ENCODE measurements at regions not wholly inside any gene's neighbourhood (a gene's known extent, or its start where the extent isn't known, plus 50 kb on each side); places are given as distances from the start of the nearest gene placed in this dataset.

DNA sequence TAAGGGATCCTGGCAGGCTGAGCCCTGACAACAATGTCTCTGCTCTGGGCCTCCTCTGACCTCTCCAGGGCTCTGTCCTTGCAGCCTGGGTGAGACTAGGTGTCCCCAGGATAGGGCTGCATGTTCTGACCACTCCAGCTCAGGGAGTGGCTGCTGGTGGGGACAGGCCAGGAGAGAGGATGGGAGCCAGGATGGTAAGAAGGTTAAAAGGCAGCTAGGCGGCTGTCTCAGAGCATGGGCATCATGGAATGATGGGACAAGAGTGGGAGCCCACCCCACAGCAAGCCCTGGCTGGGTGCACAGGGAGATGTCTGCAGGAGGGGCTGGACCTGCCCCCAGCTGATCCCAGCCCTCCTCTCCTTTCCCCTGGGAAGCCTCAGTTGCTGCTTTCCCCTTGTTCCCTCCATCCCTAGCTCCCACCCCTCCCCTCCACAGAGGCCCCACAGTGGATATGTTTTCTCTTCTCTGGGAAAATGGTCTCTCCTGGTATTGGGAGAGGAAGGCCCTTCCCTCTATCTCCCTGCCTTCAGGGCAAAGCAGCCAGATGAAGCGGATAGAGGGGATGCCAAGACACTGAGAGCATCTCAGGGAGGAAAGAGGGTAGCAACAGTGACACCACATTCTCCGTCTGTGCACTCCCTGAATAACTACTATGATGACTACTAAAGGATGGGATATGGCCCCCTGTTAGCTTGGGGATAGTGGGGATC lies 334.3 kb downstream of the DYSF start:
- Mint-ChIP-seq H3K27me3 (ENCODE audit: unreplicated experiment) (no peaks in the 10 kb centered on the region), H3K9me3 (ENCODE audit: unreplicated experiment) (no peaks in the 10 kb centered on the region), H3K4me3 (ENCODE audit: unreplicated experiment) (no peak overlapping the region), H3K27ac (ENCODE audit: unreplicated experiment) (no peak overlapping the region), H3K36me3 (ENCODE audit: unreplicated experiment) (no peaks in the 10 kb centered on the region), H3K4me1 (ENCODE audit: unreplicated experiment) (peaks cover 41% of the 10 kb centered on the region)
- DNase-seq (ENCODE audit: extremely low spot score, unreplicated experiment): peak; percentile 73
- TF ChIP-seq, protein P1, sequence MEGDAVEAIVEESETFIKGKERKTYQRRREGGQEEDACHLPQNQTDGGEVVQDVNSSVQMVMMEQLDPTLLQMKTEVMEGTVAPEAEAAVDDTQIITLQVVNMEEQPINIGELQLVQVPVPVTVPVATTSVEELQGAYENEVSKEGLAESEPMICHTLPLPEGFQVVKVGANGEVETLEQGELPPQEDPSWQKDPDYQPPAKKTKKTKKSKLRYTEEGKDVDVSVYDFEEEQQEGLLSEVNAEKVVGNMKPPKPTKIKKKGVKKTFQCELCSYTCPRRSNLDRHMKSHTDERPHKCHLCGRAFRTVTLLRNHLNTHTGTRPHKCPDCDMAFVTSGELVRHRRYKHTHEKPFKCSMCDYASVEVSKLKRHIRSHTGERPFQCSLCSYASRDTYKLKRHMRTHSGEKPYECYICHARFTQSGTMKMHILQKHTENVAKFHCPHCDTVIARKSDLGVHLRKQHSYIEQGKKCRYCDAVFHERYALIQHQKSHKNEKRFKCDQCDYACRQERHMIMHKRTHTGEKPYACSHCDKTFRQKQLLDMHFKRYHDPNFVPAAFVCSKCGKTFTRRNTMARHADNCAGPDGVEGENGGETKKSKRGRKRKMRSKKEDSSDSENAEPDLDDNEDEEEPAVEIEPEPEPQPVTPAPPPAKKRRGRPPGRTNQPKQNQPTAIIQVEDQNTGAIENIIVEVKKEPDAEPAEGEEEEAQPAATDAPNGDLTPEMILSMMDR (IDR thresholded peaks at IDR 0.05): no peak

DNA sequence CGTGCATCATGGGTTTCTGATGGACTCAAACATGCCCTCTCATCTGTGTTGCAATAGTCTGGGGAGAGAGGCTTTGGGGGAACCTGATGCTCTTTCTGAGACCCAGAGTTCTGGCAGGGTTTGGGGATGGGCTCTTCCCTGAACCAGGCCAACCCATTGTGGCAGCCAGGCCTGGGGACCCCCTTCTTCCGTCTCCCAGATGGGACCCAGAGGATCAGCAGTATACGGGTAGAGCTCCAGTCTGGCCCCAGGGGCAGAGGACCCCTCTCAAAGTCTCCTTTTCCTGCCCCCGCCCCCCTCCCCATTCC lies 333.7 kb downstream of the DYSF start:
- no peak for DNase-seq (ENCODE audit: extremely low spot score, unreplicated experiment)
- Mint-ChIP-seq H3K27me3 (ENCODE audit: unreplicated experiment) (no peaks in the 10 kb centered on the region), H3K36me3 (ENCODE audit: unreplicated experiment) (no peaks in the 10 kb centered on the region), H3K4me1 (ENCODE audit: unreplicated experiment) (peaks cover 38% of the 10 kb centered on the region), H3K27ac (ENCODE audit: unreplicated experiment) (no peak overlapping the region), H3K9me3 (ENCODE audit: unreplicated experiment) (no peaks in the 10 kb centered on the region), H3K4me3 (ENCODE audit: unreplicated experiment) (no peak overlapping the region)
- TF ChIP-seq, protein P1 (IDR thresholded peaks at IDR 0.05): no peak

DNA sequence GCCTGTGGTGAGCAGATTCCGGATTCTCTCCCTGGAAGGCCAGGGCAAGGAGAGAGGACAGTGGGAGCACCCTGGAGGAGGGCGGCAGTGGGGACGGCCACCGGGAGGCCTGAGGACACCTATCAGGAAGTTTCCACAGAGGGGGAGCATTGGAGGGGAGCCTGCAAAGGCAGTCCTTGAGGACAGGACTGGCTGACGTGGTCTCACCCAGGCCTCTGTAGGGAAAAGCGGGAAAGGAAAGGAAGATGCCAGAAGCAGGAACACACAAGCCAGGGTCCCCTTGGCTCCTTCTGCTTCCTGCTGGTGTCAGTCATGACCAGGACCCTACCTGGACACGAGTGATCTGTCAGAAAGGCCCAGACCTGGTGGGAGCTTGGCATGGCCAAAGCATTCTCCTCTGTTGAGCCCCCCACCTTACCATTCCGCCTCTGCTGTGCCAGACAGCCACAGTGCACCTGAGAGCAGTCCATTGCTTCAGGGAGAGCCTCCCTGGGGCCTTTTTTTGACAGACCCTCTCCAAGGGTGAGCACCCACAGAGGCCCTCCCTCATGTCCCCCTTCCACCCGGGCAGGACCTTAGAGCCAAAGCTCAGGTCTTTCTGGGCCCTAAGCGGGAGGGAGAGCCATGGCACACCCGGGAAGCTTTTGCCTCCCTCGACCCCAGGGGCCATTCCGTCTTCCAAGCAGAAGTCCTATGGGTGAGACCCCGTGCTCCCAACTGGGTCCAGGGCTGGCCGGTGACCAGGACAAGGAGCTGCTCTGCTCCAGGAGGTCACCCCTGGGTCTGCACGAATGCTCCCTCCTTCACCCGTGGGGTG lies 333.1 kb downstream of the DYSF start:
- H3K9me3 Mint-ChIP-seq (ENCODE audit: unreplicated experiment): no peaks in the 10 kb centered on the region
- H3K27ac Mint-ChIP-seq (ENCODE audit: unreplicated experiment): no peak overlapping the region
- no peaks in the 10 kb centered on the region for H3K36me3 Mint-ChIP-seq (ENCODE audit: unreplicated experiment)
- TF ChIP-seq, protein P1 (IDR thresholded peaks at IDR 0.05): no peak
- peak; percentile 78 for DNase-seq (ENCODE audit: extremely low spot score, unreplicated experiment)
- H3K27me3 Mint-ChIP-seq (ENCODE audit: unreplicated experiment): no peaks in the 10 kb centered on the region
- H3K4me1 Mint-ChIP-seq (ENCODE audit: unreplicated experiment): peaks cover 40% of the 10 kb centered on the region
- H3K4me3 Mint-ChIP-seq (ENCODE audit: unreplicated experiment): no peak overlapping the region

DNA sequence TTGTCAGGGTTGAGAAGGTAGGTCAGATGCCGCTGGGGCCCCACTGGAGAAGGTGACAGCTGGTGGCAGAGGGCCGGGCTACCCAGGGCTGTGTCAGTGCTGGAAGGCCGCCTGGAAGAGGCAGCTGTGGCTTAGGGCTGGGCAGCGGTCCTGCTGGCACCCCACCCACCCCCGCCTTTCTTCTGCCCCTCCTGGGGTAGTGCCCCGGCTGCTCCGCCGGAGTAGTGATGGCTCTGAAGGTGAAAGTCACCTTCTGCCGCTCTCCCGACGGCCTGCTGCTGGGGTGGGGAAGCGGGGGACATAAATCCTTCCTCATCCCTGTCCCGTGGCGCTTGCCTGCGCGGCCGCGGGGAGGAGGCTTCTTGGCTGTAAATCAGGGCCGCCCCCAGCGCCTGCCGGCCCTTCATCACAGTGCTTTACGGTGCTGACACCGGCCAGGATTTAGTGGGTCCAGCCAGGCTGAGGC lies 332.2 kb downstream of the DYSF start:
- H3K36me3 Mint-ChIP-seq (ENCODE audit: unreplicated experiment): no peaks in the 10 kb centered on the region
- TF ChIP-seq, protein P1 (IDR thresholded peaks at IDR 0.05): no peak
- H3K27me3 Mint-ChIP-seq (ENCODE audit: unreplicated experiment): no peaks in the 10 kb centered on the region
- DNase-seq (ENCODE audit: extremely low spot score, unreplicated experiment): peak; percentile 83
- no peak overlapping the region for H3K27ac Mint-ChIP-seq (ENCODE audit: unreplicated experiment)
- H3K4me1 Mint-ChIP-seq (ENCODE audit: unreplicated experiment): peaks cover 40% of the 10 kb centered on the region
- H3K4me3 Mint-ChIP-seq (ENCODE audit: unreplicated experiment): no peak overlapping the region
- no peaks in the 10 kb centered on the region for H3K9me3 Mint-ChIP-seq (ENCODE audit: unreplicated experiment)

All from osteocyte (in vitro differentiated cells).